GM12865 (cell line): ENCODE measurements at regions not wholly inside any gene's neighbourhood (a gene's known extent, or its start where the extent isn't known, plus 50 kb on each side); places are given as distances from the start of the nearest gene placed in this dataset.

Experiments
- DNase-seq: peaks from one replicate; pipeline ENCODE4 v3.0.0; 2010; ENCODE audit warnings: low read depth
- H3K4me3 ChIP-seq: 2 replicates; pipeline ENCODE4 v1.5.1; 2011; ENCODE audit warnings: mild to moderate bottlenecking, low read depth, low read length, control low read depth
- TF ChIP-seq, protein P1 (sequence below): IDR thresholded peaks from 2 replicates; pipeline ENCODE4 v1.5.1; 2011; ENCODE audit warnings: low read length, control low read depth, low read depth, inconsistent platforms; ENCODE audit not compliant: insufficient read depth; ENCODE audit errors: missing control alignments

DNA sequence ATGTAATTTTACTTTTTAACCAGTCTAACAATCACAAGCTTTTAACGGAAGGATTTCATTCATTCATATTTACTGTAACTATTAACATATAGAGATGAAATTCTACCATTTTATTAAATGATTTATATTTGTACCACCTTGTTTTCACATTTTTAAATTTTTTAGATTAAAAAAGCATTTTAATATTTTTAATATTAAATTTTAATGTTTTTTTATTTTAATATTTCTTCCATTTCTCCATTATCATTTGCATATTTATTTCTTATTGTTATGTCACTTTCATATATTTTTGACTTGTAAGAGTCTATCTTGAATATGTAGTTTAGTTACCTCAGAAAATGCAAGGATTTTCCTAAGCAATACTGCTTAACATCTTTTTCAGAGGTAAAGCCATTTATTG lies 1034.0 kb upstream of the PTPRD start:
- TF ChIP-seq, protein P1, sequence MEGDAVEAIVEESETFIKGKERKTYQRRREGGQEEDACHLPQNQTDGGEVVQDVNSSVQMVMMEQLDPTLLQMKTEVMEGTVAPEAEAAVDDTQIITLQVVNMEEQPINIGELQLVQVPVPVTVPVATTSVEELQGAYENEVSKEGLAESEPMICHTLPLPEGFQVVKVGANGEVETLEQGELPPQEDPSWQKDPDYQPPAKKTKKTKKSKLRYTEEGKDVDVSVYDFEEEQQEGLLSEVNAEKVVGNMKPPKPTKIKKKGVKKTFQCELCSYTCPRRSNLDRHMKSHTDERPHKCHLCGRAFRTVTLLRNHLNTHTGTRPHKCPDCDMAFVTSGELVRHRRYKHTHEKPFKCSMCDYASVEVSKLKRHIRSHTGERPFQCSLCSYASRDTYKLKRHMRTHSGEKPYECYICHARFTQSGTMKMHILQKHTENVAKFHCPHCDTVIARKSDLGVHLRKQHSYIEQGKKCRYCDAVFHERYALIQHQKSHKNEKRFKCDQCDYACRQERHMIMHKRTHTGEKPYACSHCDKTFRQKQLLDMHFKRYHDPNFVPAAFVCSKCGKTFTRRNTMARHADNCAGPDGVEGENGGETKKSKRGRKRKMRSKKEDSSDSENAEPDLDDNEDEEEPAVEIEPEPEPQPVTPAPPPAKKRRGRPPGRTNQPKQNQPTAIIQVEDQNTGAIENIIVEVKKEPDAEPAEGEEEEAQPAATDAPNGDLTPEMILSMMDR, result no peak
- DNase-seq, result no peak
- no peak overlapping the region for H3K4me3 ChIP-seq

GRCh38 chr9:11653867-11654266 lies 1039.3 kb upstream of the TYRP1 start:
- TF ChIP-seq, protein P1, result no peak
- DNase-seq, result no peak

GRCh38 chr9:11663913-11664312 lies 1029.3 kb upstream of the TYRP1 start:
- H3K4me3 ChIP-seq, result no peak overlapping the region
- TF ChIP-seq, protein P1, result no peak
- DNase-seq, result no peak

More at GRCh38 chr9:11653867-11654266, 1039.3 kb upstream of the TYRP1 start:
- H3K4me3 ChIP-seq, result no peak overlapping the region

DNA sequence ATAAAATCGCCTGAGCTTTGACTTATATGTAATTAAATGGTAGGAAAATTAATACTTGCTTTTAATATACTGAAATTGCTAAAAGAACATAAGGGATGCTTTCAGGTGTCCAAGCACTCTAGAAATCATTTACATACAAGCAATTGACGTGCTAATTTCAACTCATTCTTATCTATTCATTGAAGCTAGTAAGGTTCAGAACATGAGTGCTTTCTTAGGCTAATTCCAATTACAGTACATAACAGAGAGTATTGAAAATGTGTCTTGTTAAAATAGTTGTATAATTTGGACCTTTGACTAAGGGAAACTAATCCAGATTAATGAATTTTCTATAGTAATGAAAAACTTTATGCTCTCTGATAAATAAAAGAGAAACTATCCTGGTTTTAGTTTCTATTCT lies 1016.4 kb upstream of the TYRP1 start:
- no peak for DNase-seq

GRCh38 chr9:11686733-11687132 lies 1006.5 kb upstream of the TYRP1 start:
- TF ChIP-seq, protein P1, result no peak
- DNase-seq, result no peak
- H3K4me3 ChIP-seq, result no peak overlapping the region

More for the DNA sequence above, 1016.4 kb upstream of the TYRP1 start:
- no peak overlapping the region for H3K4me3 ChIP-seq
- TF ChIP-seq, protein P1, result no peak

DNA sequence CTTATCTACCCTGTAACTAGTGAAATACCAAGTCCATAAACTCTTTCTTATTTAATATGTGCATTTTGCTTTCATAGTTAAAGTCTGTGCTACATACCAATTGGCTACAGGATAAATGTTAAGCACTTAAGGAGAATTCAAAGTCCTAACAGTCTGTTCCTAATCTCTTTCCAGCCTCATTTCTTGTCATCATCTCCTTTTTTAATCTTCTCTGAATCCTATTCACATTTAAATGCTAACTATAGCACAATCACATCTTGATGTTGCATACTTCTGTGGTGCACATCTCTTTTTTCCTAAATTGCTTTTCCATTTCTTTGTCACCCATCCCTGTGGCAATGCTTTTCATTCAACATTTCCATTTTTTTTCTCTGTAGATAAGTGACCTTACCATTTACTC lies 996.1 kb upstream of the TYRP1 start:
- H3K4me3 ChIP-seq, result no peak overlapping the region
- TF ChIP-seq, protein P1, result no peak
- DNase-seq, result no peak

GRCh38 chr9:11701706-11702105 lies 991.5 kb upstream of the TYRP1 start:
- H3K4me3 ChIP-seq, result no peak overlapping the region
- TF ChIP-seq, protein P1, result no peak
- DNase-seq, result no peak
